ENCODE measurements at regions not wholly inside any gene's neighbourhood (a gene's known extent, or its start where the extent isn't known, plus 50 kb on each side); places are given as distances from the start of the nearest gene placed in this dataset.

DNA sequence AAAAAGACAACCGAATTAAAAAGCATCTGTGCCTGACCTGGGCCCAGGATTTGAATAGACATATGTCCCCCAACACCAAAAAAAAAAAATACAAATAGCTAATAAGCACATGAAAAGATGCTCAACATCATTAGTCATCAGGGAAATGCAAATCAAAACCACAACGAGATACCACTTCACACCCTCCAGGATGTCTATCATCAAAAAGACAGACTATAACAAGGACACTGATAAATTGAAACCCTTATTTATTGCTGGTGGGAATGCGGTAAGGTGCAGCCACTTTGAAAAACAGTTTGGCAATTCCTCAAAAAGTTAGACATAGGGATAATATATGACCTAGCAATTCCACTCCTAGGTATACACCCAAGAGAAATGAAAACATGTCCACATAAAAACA lies 72.3 kb upstream of the CAMK1G start:
- no peaks in the 10 kb centered on the region for H3K36me3 Mint-ChIP-seq (ENCODE audit: insufficient read depth)
- DNase-seq: no peak
- no peaks in the 10 kb centered on the region for H3K9me3 Mint-ChIP-seq
- H3K27me3 Mint-ChIP-seq (ENCODE audit: low read depth): peaks cover 11% of the 10 kb centered on the region
- no peak for ATAC-seq
- H3K4me3 Mint-ChIP-seq: no peak overlapping the region
- no peaks in the 10 kb centered on the region for H3K4me1 Mint-ChIP-seq (ENCODE audit: low read depth)

DNA sequence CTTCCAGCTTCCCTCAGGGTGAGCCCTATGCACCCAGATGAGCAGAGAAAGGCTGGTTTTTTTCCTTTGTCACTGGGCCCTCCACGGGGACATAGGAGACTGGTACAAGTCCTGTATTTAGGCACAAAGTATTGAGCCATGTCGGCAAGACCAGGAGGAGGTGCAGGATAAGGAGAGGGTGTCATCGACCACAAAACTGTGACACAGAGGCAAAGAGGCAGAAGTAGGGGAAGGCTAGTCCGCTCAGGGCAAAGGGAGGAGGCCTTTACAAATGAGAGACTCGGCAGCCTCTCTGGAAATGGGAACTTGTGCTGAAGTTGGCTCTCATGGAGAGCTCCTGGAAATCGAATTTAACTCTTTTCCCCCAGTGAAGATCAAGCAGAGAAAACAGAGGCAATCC lies 70.7 kb upstream of the CAMK1G start:
- Mint-ChIP-seq H3K4me3 (no peak overlapping the region), H3K36me3 (ENCODE audit: insufficient read depth) (no peaks in the 10 kb centered on the region), H3K27me3 (ENCODE audit: low read depth) (peaks cover 13% of the 10 kb centered on the region), H3K4me1 (ENCODE audit: low read depth) (no peaks in the 10 kb centered on the region), H3K9me3 (no peaks in the 10 kb centered on the region)
- DNase-seq (no peak), ATAC-seq (no peak)

DNA sequence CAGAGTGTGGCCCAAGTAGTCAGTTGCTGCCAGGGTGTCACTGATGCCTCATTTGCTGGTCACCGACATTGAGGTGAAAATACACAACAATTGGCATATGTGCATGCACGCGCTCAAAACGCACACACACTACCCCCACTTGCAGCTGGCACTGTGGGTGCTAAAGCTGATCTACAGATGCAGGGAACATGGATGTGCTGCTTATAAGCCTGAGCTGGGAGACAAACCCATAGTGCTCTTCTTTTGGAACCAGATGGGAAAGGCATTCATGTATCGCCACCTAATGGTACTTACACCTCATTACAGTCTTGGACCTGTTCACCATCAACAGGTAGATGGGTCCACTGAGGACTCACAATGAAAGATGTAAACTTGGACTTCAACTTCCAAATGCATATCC lies 70.3 kb upstream of the CAMK1G start:
- no peak for ATAC-seq

DNA sequence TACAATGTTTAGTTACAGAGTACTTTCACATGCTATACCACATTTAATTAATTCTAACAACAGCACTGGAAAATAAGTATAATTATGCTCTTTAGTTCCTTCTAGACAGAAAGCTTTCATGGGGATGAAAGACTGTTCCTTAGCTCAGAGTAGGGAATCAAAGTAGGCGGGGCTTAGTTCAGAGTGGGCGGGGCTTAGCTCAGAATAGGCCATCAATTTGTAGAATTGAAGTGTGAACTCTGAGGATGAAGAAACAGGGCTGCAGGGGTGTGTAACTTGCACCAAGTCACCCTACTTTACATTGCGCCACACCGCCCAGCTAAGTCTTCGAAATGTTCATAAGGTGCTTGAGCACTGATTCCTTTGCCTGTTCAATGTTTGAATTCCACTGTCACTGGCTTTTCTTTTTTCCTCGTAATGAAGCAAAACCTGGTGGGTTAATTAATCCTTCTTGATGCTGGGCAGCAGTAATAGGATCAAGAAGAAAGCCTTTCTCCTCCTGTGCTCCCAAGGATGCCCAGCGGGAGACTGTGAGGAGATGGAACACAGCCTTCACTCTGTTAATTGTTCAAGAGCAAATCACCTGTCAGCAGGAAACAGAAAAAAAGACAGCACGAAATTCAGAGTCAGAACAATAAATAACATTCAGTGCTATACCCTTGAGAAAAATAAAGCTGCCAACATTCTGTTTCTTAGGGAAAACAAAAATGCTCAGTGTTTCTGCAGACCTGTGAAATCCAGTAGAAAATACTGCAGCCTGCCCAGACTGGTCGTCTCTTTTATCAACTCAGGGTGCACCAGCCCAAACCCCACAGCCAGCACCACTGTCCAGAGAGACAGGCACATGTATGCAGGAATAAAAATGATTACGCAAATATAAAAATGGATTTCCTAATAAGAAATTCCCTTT lies 66.5 kb upstream of the CAMK1G start:
- no peak for DNase-seq
- ATAC-seq: no peak
- Mint-ChIP-seq H3K4me3 (no peak overlapping the region), H3K4me1 (ENCODE audit: low read depth) (no peaks in the 10 kb centered on the region), H3K9me3 (no peaks in the 10 kb centered on the region), H3K27me3 (ENCODE audit: low read depth) (peaks cover 13% of the 10 kb centered on the region), H3K36me3 (ENCODE audit: insufficient read depth) (no peaks in the 10 kb centered on the region)

More for the DNA sequence above, 70.3 kb upstream of the CAMK1G start:
- no peak overlapping the region for H3K4me3 Mint-ChIP-seq
- H3K9me3 Mint-ChIP-seq: no peaks in the 10 kb centered on the region
- H3K27me3 Mint-ChIP-seq (ENCODE audit: low read depth): peaks cover 15% of the 10 kb centered on the region
- no peak for DNase-seq
- H3K36me3 Mint-ChIP-seq (ENCODE audit: insufficient read depth): no peaks in the 10 kb centered on the region
- no peaks in the 10 kb centered on the region for H3K4me1 Mint-ChIP-seq (ENCODE audit: low read depth)

DNA sequence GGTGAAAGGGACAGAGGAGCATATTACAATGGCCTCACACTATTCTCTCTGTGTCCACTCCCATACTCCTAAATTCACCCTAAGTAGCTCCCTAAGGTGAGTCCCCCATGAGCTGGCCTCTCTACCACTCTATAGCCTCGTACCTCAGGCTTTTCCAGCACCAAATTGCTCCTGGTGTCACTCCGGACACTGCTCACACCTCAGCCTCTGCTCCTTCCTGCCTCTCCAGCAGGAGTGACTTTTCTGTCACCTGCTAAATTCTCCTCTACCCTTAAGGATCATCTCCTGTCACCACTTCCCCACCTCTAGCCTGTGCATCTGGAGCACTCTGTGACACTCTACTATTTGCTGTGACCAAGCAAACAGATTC lies 65.8 kb upstream of the CAMK1G start:
- DNase-seq: no peak
- H3K4me1 Mint-ChIP-seq (ENCODE audit: low read depth): no peaks in the 10 kb centered on the region
- no peak for ATAC-seq
- H3K36me3 Mint-ChIP-seq (ENCODE audit: insufficient read depth): no peaks in the 10 kb centered on the region
- no peaks in the 10 kb centered on the region for H3K9me3 Mint-ChIP-seq
- peaks cover 13% of the 10 kb centered on the region for H3K27me3 Mint-ChIP-seq (ENCODE audit: low read depth)
- no peak overlapping the region for H3K4me3 Mint-ChIP-seq

DNA sequence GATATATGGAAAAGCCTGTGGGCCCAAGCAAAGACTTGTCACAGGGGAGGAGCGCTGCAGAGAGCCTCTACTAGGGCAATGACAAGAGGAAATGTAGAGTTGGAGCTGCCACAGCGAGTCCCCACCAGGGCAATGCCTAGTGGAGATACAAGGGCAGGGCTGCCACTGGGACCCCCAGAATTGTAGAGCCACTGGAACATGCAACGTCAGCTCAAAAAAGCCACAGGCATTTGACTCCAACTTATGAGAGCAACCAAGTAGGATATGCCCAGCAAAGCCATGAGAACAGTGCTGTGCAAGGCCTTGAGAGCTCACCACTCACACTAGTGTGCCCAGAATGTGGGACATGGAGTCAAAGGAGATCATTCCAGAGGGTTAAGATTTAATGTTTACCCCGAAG lies 63.7 kb upstream of the CAMK1G start:
- Mint-ChIP-seq H3K9me3 (no peaks in the 10 kb centered on the region), H3K4me1 (ENCODE audit: low read depth) (no peaks in the 10 kb centered on the region), H3K27me3 (ENCODE audit: low read depth) (peaks cover 13% of the 10 kb centered on the region), H3K4me3 (no peak overlapping the region), H3K36me3 (ENCODE audit: insufficient read depth) (no peaks in the 10 kb centered on the region)
- no peak for DNase-seq
- no peak for ATAC-seq

DNA sequence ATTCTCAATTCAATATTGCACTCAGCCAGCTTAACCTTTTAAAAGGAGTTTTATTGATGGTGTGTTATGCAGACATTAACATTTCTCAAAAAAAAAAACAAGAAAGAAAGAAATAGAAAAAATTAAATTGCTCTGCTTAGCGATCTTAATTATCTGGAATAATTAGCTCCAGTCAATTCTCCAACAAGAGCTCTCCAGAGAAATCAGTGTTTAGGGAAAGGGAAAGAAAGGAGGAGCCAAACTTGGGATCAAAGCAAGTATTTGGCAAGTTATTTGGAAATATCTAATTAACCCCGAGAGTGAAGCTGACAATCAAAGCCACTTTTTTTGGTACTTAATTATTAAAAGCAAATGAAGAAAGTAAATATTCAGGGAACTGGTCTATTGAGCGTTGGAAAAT lies 60.7 kb upstream of the CAMK1G start:
- ATAC-seq (no peak), DNase-seq (no peak)
- Mint-ChIP-seq H3K4me3 (no peak overlapping the region), H3K36me3 (ENCODE audit: insufficient read depth) (no peaks in the 10 kb centered on the region), H3K9me3 (no peaks in the 10 kb centered on the region), H3K27me3 (ENCODE audit: low read depth) (peaks cover 7% of the 10 kb centered on the region), H3K4me1 (ENCODE audit: low read depth) (no peaks in the 10 kb centered on the region)

DNA sequence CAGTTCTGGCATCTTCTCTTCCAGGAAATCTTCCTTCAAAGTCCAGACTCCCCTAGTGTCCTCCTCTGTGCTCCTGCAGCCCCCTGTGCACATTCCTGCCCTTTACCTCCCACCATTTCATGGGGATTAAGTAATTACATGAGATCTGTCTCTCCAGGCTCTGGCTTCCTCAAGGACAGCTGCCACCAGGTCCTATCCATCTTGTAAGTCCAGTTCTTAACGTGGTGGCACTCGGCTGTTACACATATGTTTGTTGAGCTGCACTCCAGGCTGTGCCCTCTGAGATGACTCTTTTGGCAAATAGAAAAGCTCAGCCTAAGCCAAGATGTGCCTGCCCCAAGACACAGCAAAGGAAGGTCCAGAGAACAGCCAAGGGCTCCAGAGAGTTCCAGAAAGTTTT lies 57.4 kb upstream of the CAMK1G start:
- H3K9me3 Mint-ChIP-seq: no peaks in the 10 kb centered on the region
- H3K27me3 Mint-ChIP-seq (ENCODE audit: low read depth): peaks cover 20% of the 10 kb centered on the region
- no peaks in the 10 kb centered on the region for H3K4me1 Mint-ChIP-seq (ENCODE audit: low read depth)
- ATAC-seq (no peak), DNase-seq (no peak)
- H3K36me3 Mint-ChIP-seq (ENCODE audit: insufficient read depth): no peaks in the 10 kb centered on the region
- H3K4me3 Mint-ChIP-seq: no peak overlapping the region

DNA sequence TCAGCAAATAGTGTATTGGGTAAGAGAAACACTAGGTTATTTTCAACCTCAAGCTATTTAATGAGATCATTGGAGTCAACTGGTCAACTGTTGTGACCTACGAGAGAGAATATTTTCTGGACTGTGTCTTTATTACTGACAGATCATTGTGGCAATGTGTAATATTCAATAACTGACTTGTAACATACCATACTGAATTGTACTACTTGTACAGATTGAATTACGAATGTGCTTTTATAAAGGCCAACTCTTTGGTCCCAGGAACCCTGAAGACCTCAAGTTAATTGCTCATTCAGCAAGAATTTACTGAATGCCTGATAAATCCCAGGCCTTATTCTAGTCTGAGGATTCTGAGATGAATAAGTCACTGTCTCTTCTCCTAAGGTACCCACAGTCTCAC lies 56.1 kb upstream of the CAMK1G start:
- Mint-ChIP-seq H3K9me3 (no peaks in the 10 kb centered on the region), H3K27me3 (ENCODE audit: low read depth) (peaks cover 26% of the 10 kb centered on the region), H3K4me3 (no peak overlapping the region), H3K4me1 (ENCODE audit: low read depth) (no peaks in the 10 kb centered on the region), H3K36me3 (ENCODE audit: insufficient read depth) (no peaks in the 10 kb centered on the region)
- DNase-seq: no peak
- ATAC-seq: no peak

DNA sequence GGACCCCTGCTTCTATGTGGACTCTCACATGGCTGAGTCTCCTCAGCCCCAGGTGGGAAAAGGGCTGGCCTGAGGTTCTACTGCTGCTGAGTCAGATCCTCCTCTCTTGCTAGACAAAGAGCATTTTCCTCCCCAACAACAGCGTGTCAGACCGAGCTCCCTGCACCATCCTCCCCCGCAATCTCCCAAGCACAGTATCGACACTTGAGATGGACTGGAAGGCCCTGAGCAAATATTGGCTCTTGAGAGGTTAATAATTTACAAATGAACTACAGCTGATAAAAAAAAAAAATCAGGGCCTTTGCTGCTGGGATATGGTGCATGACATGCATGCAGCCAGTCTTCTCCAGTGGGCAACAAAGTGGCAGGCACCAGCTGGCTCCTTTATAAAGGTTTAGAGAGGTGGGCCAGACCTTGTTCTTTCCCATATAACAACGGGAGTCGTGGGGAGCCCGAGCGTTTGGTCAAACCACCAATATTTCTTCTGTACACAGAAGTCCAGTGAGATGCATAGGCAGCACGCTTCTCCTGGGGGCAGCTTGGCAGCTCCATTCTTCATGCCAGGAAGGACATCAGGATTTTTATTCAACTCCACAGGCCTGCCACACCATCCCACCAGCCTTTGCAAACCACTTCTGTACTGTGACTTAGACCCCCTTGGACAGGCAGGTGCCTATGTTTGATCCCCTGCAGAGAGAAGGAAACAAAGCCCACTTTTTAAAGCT lies 55.4 kb upstream of the CAMK1G start:
- Mint-ChIP-seq H3K4me1 (ENCODE audit: low read depth) (no peaks in the 10 kb centered on the region), H3K27me3 (ENCODE audit: low read depth) (peaks cover 26% of the 10 kb centered on the region), H3K4me3 (no peak overlapping the region), H3K36me3 (ENCODE audit: insufficient read depth) (no peaks in the 10 kb centered on the region), H3K9me3 (no peaks in the 10 kb centered on the region)
- no peak for DNase-seq
- no peak for ATAC-seq

DNA sequence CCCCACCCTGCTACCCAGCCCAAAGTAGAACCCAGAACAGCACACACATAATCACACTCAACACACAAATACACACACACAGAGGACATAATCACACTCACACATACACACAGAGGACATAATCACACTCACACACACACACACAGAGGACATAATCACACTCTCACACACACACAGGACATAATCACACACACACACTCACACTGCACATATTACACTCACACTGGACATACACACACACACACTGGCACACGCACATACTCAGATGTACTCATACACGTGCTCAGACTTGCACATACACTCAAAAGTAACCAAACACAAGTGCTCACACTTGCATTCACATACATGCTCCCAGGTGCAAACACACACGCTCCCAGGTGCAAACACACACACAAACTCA lies 54.3 kb upstream of the CAMK1G start:
- DNase-seq (no peak), ATAC-seq (no peak)
- H3K36me3 Mint-ChIP-seq (ENCODE audit: insufficient read depth): no peaks in the 10 kb centered on the region
- no peaks in the 10 kb centered on the region for H3K4me1 Mint-ChIP-seq (ENCODE audit: low read depth)
- no peak overlapping the region for H3K4me3 Mint-ChIP-seq
- no peaks in the 10 kb centered on the region for H3K9me3 Mint-ChIP-seq
- H3K27me3 Mint-ChIP-seq (ENCODE audit: low read depth): peaks cover 27% of the 10 kb centered on the region

DNA sequence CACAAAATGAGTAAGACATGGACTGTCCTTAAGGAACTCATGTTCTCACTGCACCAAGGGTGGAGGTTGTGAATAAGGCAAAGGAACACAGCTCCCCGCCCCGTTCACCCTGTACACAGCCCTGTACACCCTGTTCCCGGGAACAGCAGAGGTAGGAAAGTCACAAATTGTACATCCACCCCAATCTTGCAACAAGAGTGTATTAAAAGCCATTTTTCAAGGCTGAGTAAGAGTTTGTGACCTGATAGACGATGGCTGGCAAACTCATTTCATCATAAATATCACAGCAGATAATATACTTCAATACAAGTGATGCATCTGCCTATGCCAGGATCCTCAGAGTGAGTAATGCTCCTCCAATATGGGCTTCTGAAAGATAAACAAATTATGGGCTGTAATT lies 52.5 kb upstream of the CAMK1G start:
- ATAC-seq (no peak), DNase-seq (no peak)
- H3K27me3 Mint-ChIP-seq (ENCODE audit: low read depth): peaks cover 33% of the 10 kb centered on the region
- no peak overlapping the region for H3K4me3 Mint-ChIP-seq
- no peaks in the 10 kb centered on the region for H3K36me3 Mint-ChIP-seq (ENCODE audit: insufficient read depth)
- no peaks in the 10 kb centered on the region for H3K9me3 Mint-ChIP-seq
- H3K4me1 Mint-ChIP-seq (ENCODE audit: low read depth): no peaks in the 10 kb centered on the region

DNA sequence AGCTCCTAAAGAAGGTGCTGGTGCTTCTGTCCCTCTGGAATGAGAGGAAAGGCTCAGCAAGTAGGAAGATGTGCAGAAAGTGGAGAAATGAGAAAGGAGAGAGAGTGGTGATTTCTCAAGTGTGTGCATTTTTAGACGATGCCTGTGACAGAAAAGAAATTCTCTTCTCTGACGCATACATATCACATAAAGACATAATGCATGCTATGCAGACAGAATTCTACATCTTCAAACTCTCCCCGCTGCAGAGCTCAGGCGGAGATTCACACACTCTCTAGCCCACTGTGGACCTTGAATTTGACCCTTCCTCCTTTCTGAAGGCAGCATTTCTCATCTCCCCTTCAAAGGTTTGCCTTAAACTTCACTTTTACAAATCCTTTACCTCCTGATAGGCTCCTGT lies 52.0 kb upstream of the CAMK1G start:
- no peaks in the 10 kb centered on the region for H3K9me3 Mint-ChIP-seq
- no peaks in the 10 kb centered on the region for H3K4me1 Mint-ChIP-seq (ENCODE audit: low read depth)
- H3K27me3 Mint-ChIP-seq (ENCODE audit: low read depth): peaks cover 32% of the 10 kb centered on the region
- no peak for ATAC-seq
- H3K36me3 Mint-ChIP-seq (ENCODE audit: insufficient read depth): no peaks in the 10 kb centered on the region
- H3K4me3 Mint-ChIP-seq: no peak overlapping the region
- DNase-seq: no peak

Measured in activated T-cell treated with anti-CD3 and anti-CD28 coated beads, Interleukin-2, amount 50 U/mL, for 4 hours (primary cell).